ENCODE measurements at regions not wholly inside any gene's neighbourhood (a gene's known extent, or its start where the extent isn't known, plus 50 kb on each side); places are given as distances from the start of the nearest gene placed in this dataset.

GRCh38 chr10:109324721-109325120 lies 598.6 kb downstream of the XPNPEP1 start:
- H4K8ac ChIP-seq (ENCODE audit: extremely low read depth, insufficient read depth, low read length): no peak overlapping the region
- no peak overlapping the region for H2AK5ac ChIP-seq (ENCODE audit: low read depth, low read length)
- ChIA-PET CTCF (ENCODE audit: partially characterized antibody) (interaction anchor here (1.0 kb wide), 1 partner anchor 324 kb away, joined by 3 read pairs; no protein-coding TSS in a partner anchor), POLR2A (ENCODE audit: partially characterized antibody) (no interaction called here)
- no peaks in the 10 kb centered on the region for H3K79me1 ChIP-seq (ENCODE audit: low read depth, low read length)
- no peak overlapping the region for H3K4ac ChIP-seq (replicated peaks; ENCODE audit: insufficient read length, low read depth, low read length)
- no peaks in the 10 kb centered on the region for H3K79me2 ChIP-seq (ENCODE audit: control insufficient read depth in 1 of 2, insufficient read depth in 2 of 2, low read length in 2 of 2)
- H4K20me1 ChIP-seq (replicated peaks in 1 of 2; ENCODE audit: control insufficient read depth in 1 of 2, insufficient read depth in 2 of 2, low read length in 2 of 2): no peaks in the 10 kb centered on the region
- WGBS, 2 experiments (ENCODE audit: extremely low coverage in 1 of 2, insufficient coverage in 1 of 2, insufficient read length in 1 of 2, insufficient replicate concordance in 2 of 2, low coverage in 1 of 2, low lambda C conversion rate in 2 of 2, missing lambda C conversion rate in 1 of 2): 94 to 100% methylated on average over 1 to 3 of the region's 3 CpGs
- FAIRE-seq: no peak
- no peak overlapping the region for H4K91ac ChIP-seq (replicated peaks; ENCODE audit: insufficient read length, low read length)
- H4K5ac ChIP-seq (ENCODE audit: insufficient read length, low read depth, low read length): no peak overlapping the region
- H2BK5ac ChIP-seq (ENCODE audit: low read depth, low read length): no peak overlapping the region
- H3K4me1 ChIP-seq (replicated peaks in 1 of 4; ENCODE audit: control insufficient read depth in 3 of 4, insufficient read depth in 4 of 4, low read length in 3 of 4): no peaks in the 10 kb centered on the region
- H3K27me3 ChIP-seq (replicated peaks in 1 of 4; ENCODE audit: control insufficient read depth in 3 of 4, extremely low read depth in 1 of 4, insufficient read depth in 3 of 4, low read length in 3 of 4): no peaks in the 10 kb centered on the region
- no peak overlapping the region for H2BK20ac ChIP-seq (ENCODE audit: low read length)
- H3K9me3 ChIP-seq (ENCODE audit: insufficient read depth in 2 of 2, low read depth in 1 of 2, low read length in 1 of 2): no peaks in the 10 kb centered on the region; a peak in 1 of 4 replicates
- no peak overlapping the region for H3K4me3 ChIP-seq (ENCODE audit: extremely low read depth in 1 of 4, insufficient read depth in 2 of 4, low read depth in 3 of 4, low read length in 4 of 4)
- H3K27ac ChIP-seq (ENCODE audit: low read depth, low read length): no peak overlapping the region
- H3K4me2 ChIP-seq (ENCODE audit: insufficient read depth in 1 of 2, low read depth in 2 of 2, low read length in 2 of 2): no peak overlapping the region
- no peak overlapping the region for H2BK12ac ChIP-seq (ENCODE audit: low read depth, low read length)
- no peaks in the 10 kb centered on the region for H3K23me2 ChIP-seq (ENCODE audit: low read depth, low read length)
- H3K18ac ChIP-seq (ENCODE audit: extremely low read depth, low read length): no peak overlapping the region
- H3K9ac ChIP-seq (replicated peaks in 1 of 4; ENCODE audit: extremely low read depth in 1 of 4, low read depth in 3 of 4, low read length in 3 of 4): no peak overlapping the region
- H2BK15ac ChIP-seq (ENCODE audit: low read length): no peak overlapping the region
- H3K56ac ChIP-seq (replicated peaks; ENCODE audit: insufficient read length, low read depth, low read length): no peak overlapping the region
- no peak overlapping the region for H2BK120ac ChIP-seq (replicated peaks; ENCODE audit: low read depth, low read length)
- TF ChIP-seq ZNF274 (IDR thresholded peaks at IDR 0.05; ENCODE audit: borderline replicate concordance, extremely low read depth, low read length): no peak
- no peak for TF ChIP-seq CHD2 (IDR thresholded peaks at IDR 0.05; ENCODE audit: low read length)
- TF ChIP-seq SIRT6 (IDR thresholded peaks at IDR 0.05; ENCODE audit: low read length): no peak
- TF ChIP-seq HDAC6 (IDR thresholded peaks at IDR 0.05; ENCODE audit: low read depth, low read length): no peak
- no peak for TF ChIP-seq SP2 (IDR thresholded peaks at IDR 0.05; ENCODE audit: low read length)
- no peak for TF ChIP-seq SUZ12 (IDR thresholded peaks at IDR 0.05; ENCODE audit: low read length)
- TF ChIP-seq USF2 (IDR thresholded peaks at IDR 0.05; ENCODE audit: low read length): no peak
- no peak for TF ChIP-seq E2F6 (IDR thresholded peaks at IDR 0.05)
- TF ChIP-seq CBX5 (IDR thresholded peaks at IDR 0.05; ENCODE audit: low read depth, low read length): no peak
- no peak for TF ChIP-seq GABPA (IDR thresholded peaks at IDR 0.05; ENCODE audit: borderline replicate concordance, insufficient read depth, low read length)
- TF ChIP-seq PHF8 (conservative IDR thresholded peaks at IDR 0.05; ENCODE audit: low read depth, low read length): no peak
- TF ChIP-seq SP1 (IDR thresholded peaks at IDR 0.05; ENCODE audit: low read depth, low read length): no peak
- no peak for TF ChIP-seq FOSL1 (IDR thresholded peaks at IDR 0.05; ENCODE audit: insufficient read depth, low read depth, low read length)
- no peak overlapping the region for H3K14ac ChIP-seq (ENCODE audit: insufficient read length)
- no peak overlapping the region for H2AFZ ChIP-seq (ENCODE audit: low read length)
- DNase-seq (ENCODE audit: low read depth in 1 of 2, low spot score in 2 of 2): no peak
- no peaks in the 10 kb centered on the region for H3K36me3 ChIP-seq (ENCODE audit: control insufficient read depth in 2 of 4, insufficient read depth in 4 of 4, low read length in 3 of 4)
- no peak overlapping the region for H3K23ac ChIP-seq (ENCODE audit: insufficient read length)
